ENCODE measurements at regions not wholly inside any gene's neighbourhood (a gene's known extent, or its start where the extent isn't known, plus 50 kb on each side); places are given as distances from the start of the nearest gene placed in this dataset.

DNA sequence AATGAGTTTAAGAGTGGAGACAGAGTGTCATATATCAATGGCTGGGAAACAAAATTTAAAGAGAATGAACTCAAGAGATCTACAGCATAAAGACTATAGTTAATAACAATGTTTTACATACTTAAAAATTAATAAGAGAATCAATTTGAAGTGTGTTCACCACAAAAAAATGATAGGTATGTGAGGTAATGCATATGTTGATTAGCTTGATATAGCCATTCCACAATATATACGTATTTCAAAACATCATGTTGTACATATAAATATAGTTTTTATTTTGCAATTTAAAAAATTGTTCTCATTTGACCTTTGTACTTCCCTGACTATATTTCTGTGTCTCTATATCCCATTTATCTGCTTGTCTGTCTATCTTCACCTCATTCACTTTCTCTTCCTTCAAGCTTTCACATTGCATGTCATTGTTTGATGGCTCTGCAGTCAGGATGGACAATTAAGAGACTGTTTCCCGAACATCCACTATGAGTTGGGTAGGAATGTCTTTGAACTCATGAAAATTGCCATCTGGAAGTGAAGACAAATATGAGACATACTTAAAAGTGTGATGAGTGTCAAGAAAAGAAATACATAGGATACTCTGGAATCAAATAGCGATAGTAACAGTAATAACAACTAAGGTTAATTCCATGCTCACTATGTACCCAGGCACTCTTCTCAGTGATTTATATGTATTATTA is 359.9 kb upstream of the ACTBL2 start:
- TF ChIP-seq, protein P1, sequence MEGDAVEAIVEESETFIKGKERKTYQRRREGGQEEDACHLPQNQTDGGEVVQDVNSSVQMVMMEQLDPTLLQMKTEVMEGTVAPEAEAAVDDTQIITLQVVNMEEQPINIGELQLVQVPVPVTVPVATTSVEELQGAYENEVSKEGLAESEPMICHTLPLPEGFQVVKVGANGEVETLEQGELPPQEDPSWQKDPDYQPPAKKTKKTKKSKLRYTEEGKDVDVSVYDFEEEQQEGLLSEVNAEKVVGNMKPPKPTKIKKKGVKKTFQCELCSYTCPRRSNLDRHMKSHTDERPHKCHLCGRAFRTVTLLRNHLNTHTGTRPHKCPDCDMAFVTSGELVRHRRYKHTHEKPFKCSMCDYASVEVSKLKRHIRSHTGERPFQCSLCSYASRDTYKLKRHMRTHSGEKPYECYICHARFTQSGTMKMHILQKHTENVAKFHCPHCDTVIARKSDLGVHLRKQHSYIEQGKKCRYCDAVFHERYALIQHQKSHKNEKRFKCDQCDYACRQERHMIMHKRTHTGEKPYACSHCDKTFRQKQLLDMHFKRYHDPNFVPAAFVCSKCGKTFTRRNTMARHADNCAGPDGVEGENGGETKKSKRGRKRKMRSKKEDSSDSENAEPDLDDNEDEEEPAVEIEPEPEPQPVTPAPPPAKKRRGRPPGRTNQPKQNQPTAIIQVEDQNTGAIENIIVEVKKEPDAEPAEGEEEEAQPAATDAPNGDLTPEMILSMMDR (IDR thresholded peaks at IDR 0.05): no peak

DNA sequence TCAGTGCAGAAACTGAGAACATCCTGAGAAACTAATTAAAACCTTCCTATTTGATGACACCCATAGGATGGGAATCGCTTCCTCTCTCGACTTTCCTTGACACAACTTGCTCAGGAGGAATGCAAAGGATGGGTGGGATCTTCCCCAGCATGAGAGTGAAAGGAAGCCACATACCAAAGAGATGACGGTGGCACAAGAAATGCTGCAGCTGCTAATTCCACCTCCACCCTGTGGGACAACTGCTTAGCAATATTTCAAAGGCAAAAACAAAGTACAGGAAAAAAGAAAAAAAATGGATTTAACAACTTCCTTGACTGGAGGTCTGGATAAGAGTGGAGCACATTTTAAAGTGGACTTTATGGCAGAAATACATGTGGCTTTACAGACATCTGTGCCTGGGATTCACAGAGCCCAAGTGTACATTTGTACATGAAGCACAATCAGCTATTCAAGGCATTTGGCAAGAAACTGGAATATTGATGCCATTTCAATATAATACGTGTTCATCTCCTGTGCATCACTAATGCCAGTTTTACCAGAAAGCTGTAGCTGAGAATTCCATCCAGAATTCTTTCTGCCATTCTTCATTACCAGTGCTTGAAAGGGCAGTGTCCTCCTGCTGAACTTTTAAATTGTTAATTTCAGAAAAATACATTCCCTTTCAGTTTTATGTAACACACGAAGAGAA is 359.2 kb upstream of the ACTBL2 start:
- TF ChIP-seq, protein P1 (IDR thresholded peaks at IDR 0.05): no peak

DNA sequence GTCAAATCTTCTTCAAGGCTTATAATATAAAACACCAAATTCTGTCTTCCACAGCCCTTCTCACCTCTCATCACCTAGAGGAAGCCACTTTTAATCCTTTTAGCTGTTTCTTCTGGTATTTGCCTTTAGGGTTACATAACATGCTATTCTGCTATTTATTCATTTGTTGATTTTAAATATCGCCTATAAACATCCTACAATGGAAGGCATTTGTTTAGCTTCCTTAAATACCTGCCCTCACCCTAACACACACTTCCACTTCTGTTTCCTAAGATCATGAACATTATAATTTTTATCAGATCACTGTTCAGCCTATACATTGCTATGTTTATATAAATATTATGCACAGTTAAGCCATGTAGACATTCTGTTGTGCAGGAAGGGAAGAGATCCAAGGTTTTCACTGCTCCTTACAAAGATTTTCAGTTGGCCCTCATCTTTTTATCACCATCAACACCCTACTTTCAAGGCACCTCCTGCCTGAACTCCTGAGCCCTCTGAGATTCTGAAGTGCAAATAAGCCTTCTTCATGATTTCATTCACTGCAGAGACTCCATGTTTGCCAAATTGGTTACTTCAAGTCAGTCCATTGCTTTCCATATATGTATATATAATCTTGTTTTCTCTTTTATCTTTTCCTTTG is 356.9 kb upstream of the ACTBL2 start:
- TF ChIP-seq, protein P1 (IDR thresholded peaks at IDR 0.05): no peak

DNA sequence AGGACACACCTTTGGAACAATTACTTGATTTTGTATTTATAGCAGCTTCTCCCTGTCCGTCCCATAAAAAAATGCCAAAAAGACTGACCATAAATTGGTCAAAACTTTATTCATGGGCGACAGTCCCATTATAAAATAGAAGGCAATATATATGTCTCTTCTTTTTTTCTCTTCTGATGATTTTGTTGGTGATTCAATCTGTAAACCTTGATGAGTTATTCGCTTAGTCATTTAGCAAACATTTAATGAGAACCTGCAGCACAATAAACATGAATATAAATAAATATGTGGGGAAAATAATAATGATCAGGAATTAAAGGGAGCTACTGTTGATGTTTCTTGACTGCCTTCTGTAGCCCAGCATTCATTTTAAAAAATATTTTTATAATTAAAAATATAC is 356.4 kb upstream of the ACTBL2 start:
- TF ChIP-seq, protein P1 (IDR thresholded peaks at IDR 0.05): no peak

DNA sequence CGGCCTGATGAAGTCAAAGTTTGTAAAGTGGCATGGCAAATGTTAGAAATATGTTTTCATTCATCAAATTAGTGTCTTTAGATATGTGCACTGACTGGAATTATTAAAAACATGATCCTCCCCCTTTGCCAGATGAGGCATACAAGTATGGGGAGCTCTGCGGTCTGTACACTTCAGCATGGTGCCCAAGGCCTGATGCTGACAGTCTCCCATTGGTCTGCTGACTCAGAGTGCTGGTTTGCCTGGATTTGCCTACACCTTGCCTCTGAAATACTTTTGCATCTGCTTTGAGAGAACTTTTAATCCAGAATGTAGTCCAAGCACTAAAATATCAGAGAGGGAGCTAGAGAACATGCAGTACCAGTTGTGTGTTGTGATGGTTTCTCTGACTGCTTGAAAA is 354.3 kb upstream of the ACTBL2 start:
- TF ChIP-seq, protein P1 (IDR thresholded peaks at IDR 0.05): no peak

DNA sequence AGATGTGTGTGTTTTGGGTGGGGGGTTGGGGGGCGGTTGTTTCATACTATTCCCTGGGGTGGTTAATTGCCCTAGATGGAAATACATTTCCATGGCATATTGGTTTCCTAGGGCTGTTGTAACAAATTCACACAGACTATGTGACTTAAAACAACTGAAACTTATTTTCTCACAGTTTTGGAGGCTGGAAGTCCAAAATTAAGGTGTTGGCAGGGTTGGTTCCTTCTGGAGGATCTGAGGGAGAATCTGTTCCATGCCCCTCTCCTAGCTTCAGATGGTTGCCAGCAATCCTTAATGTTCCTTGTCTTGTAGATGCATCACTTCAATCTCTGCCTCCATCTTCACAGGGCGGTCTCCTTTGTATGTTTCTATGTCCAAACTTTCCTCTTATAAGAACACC is 353.7 kb upstream of the ACTBL2 start:
- TF ChIP-seq, protein P1 (IDR thresholded peaks at IDR 0.05): no peak

DNA sequence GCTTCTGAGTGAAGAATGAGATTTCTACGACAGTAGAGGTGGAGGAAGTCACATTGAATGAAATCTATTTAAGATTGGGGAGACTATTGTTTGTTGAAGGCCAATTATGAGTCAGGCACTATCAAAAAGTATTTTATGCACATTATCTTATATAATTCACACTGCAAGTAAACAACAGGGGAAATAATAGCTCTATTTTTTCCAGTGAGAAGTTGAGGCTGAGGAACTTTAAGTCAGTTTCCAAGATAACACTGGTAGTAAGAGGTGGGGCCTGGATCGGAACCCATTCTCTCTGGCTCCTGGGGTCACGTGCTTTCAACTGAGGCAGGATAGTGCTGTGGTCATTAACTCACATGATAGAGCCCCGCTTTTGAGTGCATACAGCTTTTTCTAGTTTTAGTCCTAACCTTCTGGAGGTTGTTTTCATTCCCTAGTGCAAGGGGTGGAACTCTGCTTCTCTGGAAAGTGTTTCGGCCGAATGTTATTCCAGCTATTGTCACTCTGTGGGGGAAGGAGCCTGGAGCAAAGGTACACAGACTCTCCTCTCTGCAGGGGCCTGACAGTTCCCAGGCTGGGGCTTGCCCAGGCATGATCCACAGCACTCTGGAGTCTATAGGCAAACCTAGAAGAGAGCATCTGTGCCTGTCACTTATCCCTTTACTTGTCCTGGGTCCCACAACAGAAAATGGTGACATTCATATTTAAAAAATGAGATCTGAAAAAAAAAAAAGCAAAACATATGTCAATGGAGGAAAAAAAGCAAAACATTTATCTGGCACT is 352.4 kb upstream of the ACTBL2 start:
- TF ChIP-seq, protein P1 (IDR thresholded peaks at IDR 0.05): no peak
